PC-9 (cell line): ENCODE measurements at regions not wholly inside any gene's neighbourhood (a gene's known extent, or its start where the extent isn't known, plus 50 kb on each side); places are given as distances from the start of the nearest gene placed in this dataset.

Experiments used
- BruUV-seq: library from RNA; stranded (reverse); fragments of 400-500 nt; replicated peaks from 2 replicates; lab custom pipeline; 2021; lab: Mats Ljungman, UMichigan
- CTCF ChIA-PET: fragments of 300-600 bp; sonication (Branson Sonifier 250); formaldehyde crosslinking; loops from one replicate; lab custom pipeline; 2022; ENCODE audit warnings: antibody characterized with exemption; lab: Charles Lee
- POLR2A ChIA-PET: fragments of 300-600 bp; sonication (Branson Sonifier 250); formaldehyde crosslinking; loops from one replicate; lab custom pipeline; 2022; ENCODE audit warnings: antibody characterized with exemption; ENCODE audit not compliant: unreplicated experiment; lab: Charles Lee
- DNase-seq, 2 experiments: peaks; one replicate each; pipeline versions ENCODE4 v3.0.0 to v3.0.0-alpha.2; 2015 to 2022; ENCODE audit warnings: mixed read lengths in 1 of 2
- H2AFZ ChIP-seq: fragments of 200-600 bp; sonication (generic); 2 replicates; pipeline ENCODE4 v1.8.1; 2017; ENCODE audit warnings: antibody characterized with exemption
- H3F3A ChIP-seq: fragments of 200-600 bp; sonication (generic); 2 replicates; pipeline ENCODE4 v1.8.1; 2017; ENCODE audit warnings: antibody characterized with exemption, mild to moderate bottlenecking, low read depth; ENCODE audit not compliant: insufficient read depth
- H3K27ac ChIP-seq: fragments of 200-600 bp; sonication (generic); 2 replicates; pipeline ENCODE4 v1.6.1; 2016; ENCODE audit warnings: mixed run types
- H3K27me3 ChIP-seq: fragments of 200-600 bp; sonication (generic); 2 replicates; pipeline ENCODE4 v1.6.1; 2016; ENCODE audit warnings: low read depth, mixed run types; ENCODE audit not compliant: insufficient read depth
- H3K36me3 ChIP-seq: fragments of 200-600 bp; sonication (generic); 2 replicates; pipeline ENCODE4 v1.6.1; 2016; ENCODE audit warnings: low read depth, mixed run types
- H3K4me1 ChIP-seq: fragments of 200-600 bp; sonication (generic); replicated peaks from 2 replicates; pipeline ENCODE4 v1.6.1; 2016; ENCODE audit warnings: mixed run types; ENCODE audit not compliant: insufficient read depth
- H3K4me2 ChIP-seq: fragments of 200-600 bp; sonication (generic); 2 replicates; pipeline ENCODE4 v1.6.1; 2017; ENCODE audit warnings: mixed run types
- H3K4me3 ChIP-seq: fragments of 200-600 bp; sonication (generic); 2 replicates; pipeline ENCODE4 v1.6.1; 2016; ENCODE audit warnings: mixed run types
- H3K79me2 ChIP-seq: fragments of 200-600 bp; sonication (generic); 2 replicates; pipeline ENCODE4 v1.6.1; 2017; ENCODE audit warnings: low read depth, mixed run types
- H3K9me2 ChIP-seq: fragments of 200-600 bp; sonication (generic); 2 replicates; pipeline ENCODE4 v1.8.1; 2017; ENCODE audit warnings: mild to moderate bottlenecking; ENCODE audit not compliant: insufficient read depth
- H3K9me3 ChIP-seq: fragments of 200-600 bp; sonication (generic); 2 replicates; pipeline ENCODE4 v1.8.1; 2016; ENCODE audit warnings: low read depth; ENCODE audit not compliant: insufficient read depth
- H4K20me1 ChIP-seq: fragments of 200-600 bp; sonication (generic); 2 replicates; pipeline ENCODE4 v1.8.1; 2017; ENCODE audit not compliant: insufficient read depth
- CTCF ChIP-seq: fragments of 200-600 bp; sonication (generic); conservative IDR thresholded peaks from 2 replicates; pipeline ENCODE4 v1.6.1; 2017; ENCODE audit warnings: mixed run types, antibody characterized with exemption, mild to moderate bottlenecking, moderate library complexity
- EZH2 ChIP-seq: fragments of 200-600 bp; sonication (generic); IDR thresholded peaks from 2 replicates; pipeline ENCODE4 v1.8.0; 2017; ENCODE audit warnings: antibody characterized with exemption, low read depth
- intact Hi-C: fragments of 100-400 bp; cut with micrococcal nuclease; formaldehyde crosslinking; loops from one replicate; pipeline ENCODE4 v1.10.0; 2022; ENCODE audit not compliant: unreplicated experiment

- Histone ChIP-seq H3K9me2 (no peaks in the 10 kb centered on the region), H3F3A (no peaks in the 10 kb centered on the region), H3K36me3 (no peaks in the 10 kb centered on the region), H3K4me3 (no peak overlapping the region), H3K4me2 (no peak overlapping the region), H3K9me3 (no peaks in the 10 kb centered on the region), H3K4me1 (peaks cover 7% of the 10 kb centered on the region), H4K20me1 (no peaks in the 10 kb centered on the region), H3K79me2 (no peaks in the 10 kb centered on the region), H2AFZ (no peak overlapping the region), H3K27ac (no peak overlapping the region), H3K27me3 (no peaks in the 10 kb centered on the region)
- POLR2A ChIA-PET = no interaction called here
- intact Hi-C loops = loop anchor here (1.0 kb wide), 1 partner anchor 71 kb away; no protein-coding TSS in a partner anchor
- TF ChIP-seq CTCF = no peak
- TF ChIP-seq EZH2 = no peak
- DNase-seq = peak; percentile 49 to 60
- CTCF ChIA-PET = no interaction called here
- no TSS peak for BruUV-seq
Measured at GRCh38 chr18:29226213-29226612, 1049.3 kb upstream of the CDH2 start.

DNA sequence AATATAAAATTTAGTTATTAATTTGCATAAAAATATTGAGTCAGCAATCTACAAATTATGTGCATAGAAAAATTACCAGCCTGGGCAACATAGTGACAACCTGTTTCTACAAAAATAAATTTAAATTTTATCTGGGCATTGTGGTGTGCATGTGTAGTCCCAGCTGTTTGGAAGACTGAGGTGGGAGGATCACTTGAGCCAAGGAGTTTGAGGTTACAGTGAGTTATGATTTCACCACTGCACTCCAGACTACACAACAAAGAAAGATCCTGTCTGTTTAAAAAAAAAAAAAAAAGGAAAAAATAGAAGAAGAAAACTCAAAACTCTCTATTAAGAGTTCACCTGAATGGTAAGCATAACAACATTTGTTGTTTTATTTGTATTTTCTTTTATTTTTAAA, 1048.4 kb upstream of the CDH2 start:
- Histone ChIP-seq H2AFZ (no peak overlapping the region), H3K36me3 (no peaks in the 10 kb centered on the region), H3F3A (no peaks in the 10 kb centered on the region), H3K4me3 (no peak overlapping the region), H3K9me3 (no peaks in the 10 kb centered on the region), H4K20me1 (no peaks in the 10 kb centered on the region), H3K79me2 (no peaks in the 10 kb centered on the region), H3K27ac (no peak overlapping the region), H3K27me3 (no peaks in the 10 kb centered on the region), H3K4me2 (no peak overlapping the region), H3K4me1 (peaks cover 7% of the 10 kb centered on the region), H3K9me2 (no peaks in the 10 kb centered on the region)
- no peak for DNase-seq
- POLR2A ChIA-PET = no interaction called here
- TF ChIP-seq CTCF (no peak), EZH2 (no peak)
- CTCF ChIA-PET = no interaction called here
- BruUV-seq = no TSS peak
- intact Hi-C loops = no loop called here

DNA sequence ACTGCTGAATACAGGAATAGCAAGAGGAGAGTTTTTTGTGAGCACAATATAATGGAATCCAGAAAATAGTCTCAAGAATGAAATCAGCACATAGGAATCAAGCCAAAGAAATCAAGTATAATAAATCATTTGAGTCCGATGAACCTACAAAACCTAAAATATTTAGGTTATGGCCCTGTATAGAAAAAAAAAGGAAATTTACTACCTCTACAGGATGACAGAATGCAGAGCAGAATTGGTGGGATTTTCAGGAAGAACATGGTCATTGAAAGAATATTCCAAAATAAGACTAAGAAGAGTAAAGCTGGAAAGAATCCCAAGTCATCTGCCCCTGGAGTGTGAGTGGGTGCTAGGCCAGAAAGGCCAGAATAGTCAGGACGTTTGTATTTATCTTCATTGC, 1041.2 kb upstream of the CDH2 start:
- POLR2A ChIA-PET = no interaction called here
- Histone ChIP-seq H3F3A (no peaks in the 10 kb centered on the region), H3K9me3 (no peaks in the 10 kb centered on the region), H4K20me1 (no peaks in the 10 kb centered on the region), H3K4me2 (no peak overlapping the region), H3K27ac (no peak overlapping the region), H3K79me2 (no peaks in the 10 kb centered on the region), H2AFZ (no peak overlapping the region), H3K27me3 (no peaks in the 10 kb centered on the region), H3K4me1 (no peaks in the 10 kb centered on the region), H3K9me2 (no peaks in the 10 kb centered on the region), H3K36me3 (no peaks in the 10 kb centered on the region), H3K4me3 (no peak overlapping the region)
- DNase-seq = no peak
- CTCF ChIA-PET = no interaction called here
- no TSS peak for BruUV-seq
- no peak for TF ChIP-seq CTCF
- intact Hi-C loops = no loop called here
